ENCODE measurements at regions not wholly inside any gene's neighbourhood (a gene's known extent, or its start where the extent isn't known, plus 50 kb on each side); places are given as distances from the start of the nearest gene placed in this dataset.

GRCh38 chr3:81027344-81027743 lies 734.1 kb downstream of the GBE1 start (continued):
- no peak for TF ChIP-seq FOXA2 (IDR thresholded peaks at IDR 0.05)

- H3K27me3 ChIP-seq (ENCODE audit: control insufficient read depth in 4 of 4, insufficient read depth in 4 of 4, low read length in 3 of 4): no peaks in the 10 kb centered on the region
- no peak overlapping the region for H3K4me3 ChIP-seq (ENCODE audit: low read depth in 1 of 3, low read length in 3 of 3)
- TF ChIP-seq HNF4A (conservative IDR thresholded peaks at IDR 0.05): no peak
- TF ChIP-seq JUND (IDR thresholded peaks at IDR 0.05): no peak
- TF ChIP-seq GABPA (IDR thresholded peaks at IDR 0.05 in 1 of 2, conservative IDR thresholded peaks at IDR 0.05 in 1 of 2): no peak
- TF ChIP-seq, protein P1, sequence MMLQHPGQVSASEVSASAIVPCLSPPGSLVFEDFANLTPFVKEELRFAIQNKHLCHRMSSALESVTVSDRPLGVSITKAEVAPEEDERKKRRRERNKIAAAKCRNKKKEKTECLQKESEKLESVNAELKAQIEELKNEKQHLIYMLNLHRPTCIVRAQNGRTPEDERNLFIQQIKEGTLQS (IDR thresholded peaks at IDR 0.05): no peak
- no peak for TF ChIP-seq EGR1 (IDR thresholded peaks at IDR 0.05; ENCODE audit: low read depth in 2 of 2)
- WGBS: 95% methylated on average over 7 of the region's 7 CpGs
- DNase-seq (ENCODE audit: low spot score): no peak
- no peaks in the 10 kb centered on the region for H3K9me3 ChIP-seq (ENCODE audit: control insufficient read depth in 4 of 4, low read length in 3 of 4)
- no peak overlapping the region for H3K9ac ChIP-seq (ENCODE audit: low read depth in 1 of 2, low read length in 2 of 2)
- no peaks in the 10 kb centered on the region for H3K4me1 ChIP-seq (ENCODE audit: control insufficient read depth in 4 of 4, insufficient read depth in 4 of 4, low read length in 3 of 4)
- H3K27ac ChIP-seq (ENCODE audit: low read depth in 1 of 2, low read length in 2 of 2): no peak overlapping the region
- H3K36me3 ChIP-seq (ENCODE audit: control insufficient read depth in 4 of 4, insufficient read depth in 3 of 4, low read depth in 1 of 4, low read length in 3 of 4): peaks cover 0 to 3% (median under 1%) of the 10 kb centered on the region in 4 donors
Measured at GRCh38 chr3:81024560-81024959, 736.9 kb downstream of the GBE1 start.

DNA sequence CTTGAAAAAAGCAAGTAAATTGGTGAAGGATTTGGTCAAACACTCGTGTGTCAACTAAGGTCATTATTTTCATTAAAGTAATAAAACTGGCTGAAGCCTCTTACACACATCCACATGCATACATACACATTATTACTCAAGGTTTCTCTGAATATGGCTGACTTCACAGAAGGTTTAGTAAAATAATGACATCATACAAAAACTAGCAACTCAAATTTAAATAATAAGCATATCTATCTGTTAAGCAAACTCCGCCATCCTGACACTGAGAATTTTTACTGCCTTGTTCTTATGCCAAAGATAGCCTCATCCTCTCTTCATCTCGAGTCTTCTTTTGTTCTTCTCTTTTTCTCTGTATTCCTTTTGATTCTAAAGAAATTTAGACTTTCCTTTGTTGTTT lies 739.1 kb downstream of the GBE1 start:
- TF ChIP-seq RAD21 (IDR thresholded peaks at IDR 0.05) (no peak), HNF4A (conservative IDR thresholded peaks at IDR 0.05) (no peak), EGR1 (IDR thresholded peaks at IDR 0.05; ENCODE audit: low read depth in 2 of 2) (no peak), HNF4G (IDR thresholded peaks at IDR 0.05) (no peak), GABPA (IDR thresholded peaks at IDR 0.05 in 1 of 2, conservative IDR thresholded peaks at IDR 0.05 in 1 of 2) (no peak), TAF1 (conservative IDR thresholded peaks at IDR 0.05) (no peak), RXRA (IDR thresholded peaks at IDR 0.05) (no peak), YY1 (IDR thresholded peaks at IDR 0.05) (no peak), MAX (IDR thresholded peaks at IDR 0.05) (no peak), CTCF (IDR thresholded peaks at IDR 0.05; ENCODE audit: low read depth, low read length, missing input control) (no peak), FOXA2 (IDR thresholded peaks at IDR 0.05) (no peak), FOXA1 (IDR thresholded peaks at IDR 0.05) (no peak), NR2F2 (IDR thresholded peaks at IDR 0.05) (no peak)
- TF ChIP-seq, protein P2, sequence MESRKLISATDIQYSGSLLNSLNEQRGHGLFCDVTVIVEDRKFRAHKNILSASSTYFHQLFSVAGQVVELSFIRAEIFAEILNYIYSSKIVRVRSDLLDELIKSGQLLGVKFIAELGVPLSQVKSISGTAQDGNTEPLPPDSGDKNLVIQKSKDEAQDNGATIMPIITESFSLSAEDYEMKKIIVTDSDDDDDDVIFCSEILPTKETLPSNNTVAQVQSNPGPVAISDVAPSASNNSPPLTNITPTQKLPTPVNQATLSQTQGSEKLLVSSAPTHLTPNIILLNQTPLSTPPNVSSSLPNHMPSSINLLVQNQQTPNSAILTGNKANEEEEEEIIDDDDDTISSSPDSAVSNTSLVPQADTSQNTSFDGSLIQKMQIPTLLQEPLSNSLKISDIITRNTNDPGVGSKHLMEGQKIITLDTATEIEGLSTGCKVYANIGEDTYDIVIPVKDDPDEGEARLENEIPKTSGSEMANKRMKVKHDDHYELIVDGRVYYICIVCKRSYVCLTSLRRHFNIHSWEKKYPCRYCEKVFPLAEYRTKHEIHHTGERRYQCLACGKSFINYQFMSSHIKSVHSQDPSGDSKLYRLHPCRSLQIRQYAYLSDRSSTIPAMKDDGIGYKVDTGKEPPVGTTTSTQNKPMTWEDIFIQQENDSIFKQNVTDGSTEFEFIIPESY (IDR thresholded peaks at IDR 0.05): no peak
- H3K36me3 ChIP-seq (ENCODE audit: control insufficient read depth in 4 of 4, insufficient read depth in 3 of 4, low read depth in 1 of 4, low read length in 3 of 4): peaks cover 0 to 1% (median 0%) of the 10 kb centered on the region in 4 donors
- H3K27ac ChIP-seq (ENCODE audit: low read depth in 1 of 2, low read length in 2 of 2): no peak overlapping the region
- H3K27me3 ChIP-seq (ENCODE audit: control insufficient read depth in 4 of 4, insufficient read depth in 4 of 4, low read length in 3 of 4): no peaks in the 10 kb centered on the region
- H3K4me3 ChIP-seq (ENCODE audit: low read depth in 1 of 3, low read length in 3 of 3): no peak overlapping the region
- WGBS: 87% methylated on average over 3 of the region's 3 CpGs
- no peak overlapping the region for H3K9ac ChIP-seq (ENCODE audit: low read depth in 1 of 2, low read length in 2 of 2)
- no peaks in the 10 kb centered on the region for H3K9me3 ChIP-seq (ENCODE audit: control insufficient read depth in 4 of 4, low read length in 3 of 4)
- no peaks in the 10 kb centered on the region for H3K4me1 ChIP-seq (ENCODE audit: control insufficient read depth in 4 of 4, insufficient read depth in 4 of 4, low read length in 3 of 4)
- DNase-seq (ENCODE audit: low spot score): no peak
